Upper lobe of left lung (tissue), 6 donors: ENCODE measurements at regions not wholly inside any gene's neighbourhood (a gene's known extent, or its start where the extent isn't known, plus 50 kb on each side); places are given as distances from the start of the nearest gene placed in this dataset.

Experiments
- ATAC-seq, 2 donors: fragments of 200-7000 bp; cut with Tn5 transposase; one replicate each; pipeline ENCODE4 v1.9.1; 2022; ENCODE audit warnings: mild to moderate bottlenecking in 2 of 2, moderate library complexity in 2 of 2; ENCODE audit not compliant: low FRiP score in 2 of 2
- DNase-seq, 2 donors: peaks; one replicate each; pipeline ENCODE4 v3.0.0-alpha.2; 2019 to 2020
- H3K27ac ChIP-seq, 4 donors: fragments of 200-600 bp; sonication (generic); one replicate each; pipeline ENCODE4 v1.5.1; 2016 to 2019
- H3K27me3 ChIP-seq, 4 donors: fragments of 200-600 bp; sonication (generic); one replicate each; pipeline ENCODE4 v1.5.1; 2017 to 2019
- H3K36me3 ChIP-seq, 4 donors: fragments of 200-600 bp; sonication (generic); one replicate each; pipeline ENCODE4 v1.5.1; 2016 to 2019
- H3K4me1 ChIP-seq, 4 donors: fragments of 200-600 bp; sonication (generic); one replicate each; pipeline ENCODE4 v1.5.1; 2018 to 2019
- H3K4me3 ChIP-seq, 4 donors: fragments of 200-600 bp; sonication (generic); one replicate each; pipeline ENCODE4 v1.5.1; 2017 to 2019; ENCODE audit warnings: mild to moderate bottlenecking in 2 of 4, moderate library complexity in 1 of 4
- H3K9me3 ChIP-seq, 4 donors: fragments of 200-600 bp; sonication (generic); one replicate each; pipeline ENCODE4 v1.5.1; 2018 to 2019
- EP300 ChIP-seq, 4 donors: sonication (generic); formaldehyde crosslinking; IDR thresholded peaks; one replicate each; pipeline ENCODE4 v1.5.1; 2017; ENCODE audit warnings: antibody characterized with exemption in 4 of 4, control low read depth in 2 of 4
- POLR2A ChIP-seq, 4 donors: fragments of 450-650 bp; IDR thresholded peaks; one replicate each; pipeline ENCODE4 v1.5.1; 2016 to 2017; ENCODE audit warnings: antibody characterized with exemption in 4 of 4, mild to moderate bottlenecking in 2 of 4
- POLR2AphosphoS5 ChIP-seq, 2 donors: sonication (generic); formaldehyde crosslinking; IDR thresholded peaks; one replicate each; pipeline ENCODE4 v1.5.1; 2017; ENCODE audit warnings: antibody characterized with exemption in 2 of 2
- WGBS, 2 donors: methylation state at CpG; one replicate each; pipeline ENCODE4 v1.1.5; 2017 to 2018; 5-methylcytosine and 5-hydroxymethylcytosine counted together
- TF ChIP-seq, protein P1 (sequence below), 6 experiments: fragments of 450-650 bp in 4 of 6; fragments of 200-600 bp in 2 of 6; sonication (generic) in 2 of 6; IDR thresholded peaks; one replicate each; pipeline ENCODE4 v1.5.1; 2016 to 2019; ENCODE audit warnings: antibody characterized with exemption in 6 of 6
- donor health status: DM: no; HTN: no; CAD: no; lungs with moderate emphysema.
- donor health status: DM: no; HTN: yes; CAD: no; lungs with severe emphysema.

DNA sequence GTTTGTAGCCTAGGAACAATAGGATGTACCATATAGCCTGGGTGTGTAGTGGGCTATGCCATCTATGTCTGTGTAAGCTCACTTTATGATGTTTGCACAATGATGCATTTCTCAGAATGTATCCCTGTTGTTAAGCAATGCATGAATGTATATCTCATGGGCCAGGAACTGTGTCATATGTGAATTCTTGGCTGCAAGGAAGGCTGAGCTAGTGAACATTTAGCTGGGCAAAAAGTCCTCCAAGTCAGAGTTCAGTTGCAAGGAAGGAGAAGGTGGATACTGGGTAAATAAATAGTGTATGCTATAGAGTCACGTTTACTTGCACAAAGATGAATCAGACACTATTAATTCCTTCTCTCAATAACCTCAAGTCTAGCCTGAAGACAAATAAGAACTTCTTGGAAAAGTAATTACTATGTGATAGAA lies 136.1 kb downstream of the EHF start:
- no peak overlapping the region for H3K4me3 ChIP-seq
- H3K9me3 ChIP-seq, result no peaks in the 10 kb centered on the region
- H3K36me3 ChIP-seq, result no peaks in the 10 kb centered on the region
- WGBS, 2 donors, result 68 to 82% methylated on average over 1 of the region's 1 CpG
- TF ChIP-seq POLR2A (IDR thresholded peaks at IDR 0.05) (no peak), POLR2AphosphoS5 (IDR thresholded peaks at IDR 0.05) (no peak), EP300 (IDR thresholded peaks at IDR 0.05) (no peak)
- TF ChIP-seq, protein P1, sequence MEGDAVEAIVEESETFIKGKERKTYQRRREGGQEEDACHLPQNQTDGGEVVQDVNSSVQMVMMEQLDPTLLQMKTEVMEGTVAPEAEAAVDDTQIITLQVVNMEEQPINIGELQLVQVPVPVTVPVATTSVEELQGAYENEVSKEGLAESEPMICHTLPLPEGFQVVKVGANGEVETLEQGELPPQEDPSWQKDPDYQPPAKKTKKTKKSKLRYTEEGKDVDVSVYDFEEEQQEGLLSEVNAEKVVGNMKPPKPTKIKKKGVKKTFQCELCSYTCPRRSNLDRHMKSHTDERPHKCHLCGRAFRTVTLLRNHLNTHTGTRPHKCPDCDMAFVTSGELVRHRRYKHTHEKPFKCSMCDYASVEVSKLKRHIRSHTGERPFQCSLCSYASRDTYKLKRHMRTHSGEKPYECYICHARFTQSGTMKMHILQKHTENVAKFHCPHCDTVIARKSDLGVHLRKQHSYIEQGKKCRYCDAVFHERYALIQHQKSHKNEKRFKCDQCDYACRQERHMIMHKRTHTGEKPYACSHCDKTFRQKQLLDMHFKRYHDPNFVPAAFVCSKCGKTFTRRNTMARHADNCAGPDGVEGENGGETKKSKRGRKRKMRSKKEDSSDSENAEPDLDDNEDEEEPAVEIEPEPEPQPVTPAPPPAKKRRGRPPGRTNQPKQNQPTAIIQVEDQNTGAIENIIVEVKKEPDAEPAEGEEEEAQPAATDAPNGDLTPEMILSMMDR (IDR thresholded peaks at IDR 0.05), result no peak
- no peaks in the 10 kb centered on the region for H3K27me3 ChIP-seq
- no peaks in the 10 kb centered on the region for H3K4me1 ChIP-seq
- DNase-seq, result no peak
- no peak for ATAC-seq
- H3K27ac ChIP-seq, result no peak overlapping the region

DNA sequence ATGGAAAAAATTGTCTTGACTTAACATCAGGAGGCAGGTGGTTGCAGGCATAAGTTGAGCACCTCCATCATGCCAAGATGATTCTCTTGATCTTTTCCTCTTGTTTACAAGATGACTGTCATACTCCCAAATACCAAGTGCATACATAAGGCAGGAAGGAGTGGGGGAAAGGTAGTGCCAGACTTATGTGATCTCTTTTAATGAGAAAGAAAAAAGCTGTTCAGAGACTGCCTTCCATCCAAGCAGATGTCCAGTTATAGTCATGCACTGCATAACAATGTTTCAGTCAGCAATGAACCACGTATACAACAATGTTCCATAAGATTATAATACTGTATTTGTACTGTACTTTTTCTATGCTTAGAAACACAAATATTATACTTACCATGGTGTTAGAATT lies 135.7 kb downstream of the EHF start:
- ATAC-seq (no peak), DNase-seq (no peak)
- no peaks in the 10 kb centered on the region for H3K9me3 ChIP-seq
- WGBS, 2 donors, result 58 to 73% methylated on average over 1 of the region's 1 CpG
- no peaks in the 10 kb centered on the region for H3K27me3 ChIP-seq
- H3K36me3 ChIP-seq, result no peaks in the 10 kb centered on the region
- no peak overlapping the region for H3K4me3 ChIP-seq
- no peak overlapping the region for H3K27ac ChIP-seq
- peaks cover 0 to 1% (median under 1%) of the 10 kb centered on the region in 4 donors for H3K4me1 ChIP-seq
- TF ChIP-seq EP300 (IDR thresholded peaks at IDR 0.05) (no peak), POLR2AphosphoS5 (IDR thresholded peaks at IDR 0.05) (no peak), POLR2A (IDR thresholded peaks at IDR 0.05) (no peak)
- TF ChIP-seq, protein P1 (IDR thresholded peaks at IDR 0.05), result no peak

DNA sequence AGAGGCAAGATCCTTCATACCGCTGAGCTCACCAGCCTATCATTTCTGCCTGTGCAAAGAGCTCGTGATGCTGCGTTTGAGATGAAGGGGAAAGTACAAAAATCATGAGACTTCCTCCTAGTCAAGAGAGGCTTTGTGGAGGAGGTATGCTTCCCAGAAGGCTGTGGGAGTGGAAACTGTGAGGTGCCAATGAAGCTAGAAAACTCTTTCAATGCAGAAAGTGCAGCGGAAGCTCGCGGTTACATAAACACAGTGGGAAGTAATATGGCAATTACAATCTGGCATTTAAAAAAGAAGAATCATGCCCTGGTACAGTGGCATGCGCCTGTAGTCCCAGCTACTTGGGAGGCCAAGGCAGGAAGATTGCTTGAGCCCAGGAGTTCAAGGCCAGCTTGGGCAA lies 134.8 kb downstream of the EHF start:
- WGBS, 2 donors, result 82 to 91% methylated on average over 7 of the region's 7 CpGs
- Histone ChIP-seq H3K4me1 (peaks cover 0 to 10% (median 6%) of the 10 kb centered on the region in 4 donors), H3K27ac (no peak overlapping the region), H3K9me3 (no peaks in the 10 kb centered on the region), H3K4me3 (no peak overlapping the region), H3K36me3 (no peaks in the 10 kb centered on the region), H3K27me3 (no peaks in the 10 kb centered on the region)
- TF ChIP-seq POLR2AphosphoS5 (IDR thresholded peaks at IDR 0.05), result no peak
- TF ChIP-seq, protein P1 (IDR thresholded peaks at IDR 0.05), result no peak
- TF ChIP-seq POLR2A (IDR thresholded peaks at IDR 0.05), result no peak
- no peak for TF ChIP-seq EP300 (IDR thresholded peaks at IDR 0.05)
- DNase-seq, result no peak
- no peak for ATAC-seq

DNA sequence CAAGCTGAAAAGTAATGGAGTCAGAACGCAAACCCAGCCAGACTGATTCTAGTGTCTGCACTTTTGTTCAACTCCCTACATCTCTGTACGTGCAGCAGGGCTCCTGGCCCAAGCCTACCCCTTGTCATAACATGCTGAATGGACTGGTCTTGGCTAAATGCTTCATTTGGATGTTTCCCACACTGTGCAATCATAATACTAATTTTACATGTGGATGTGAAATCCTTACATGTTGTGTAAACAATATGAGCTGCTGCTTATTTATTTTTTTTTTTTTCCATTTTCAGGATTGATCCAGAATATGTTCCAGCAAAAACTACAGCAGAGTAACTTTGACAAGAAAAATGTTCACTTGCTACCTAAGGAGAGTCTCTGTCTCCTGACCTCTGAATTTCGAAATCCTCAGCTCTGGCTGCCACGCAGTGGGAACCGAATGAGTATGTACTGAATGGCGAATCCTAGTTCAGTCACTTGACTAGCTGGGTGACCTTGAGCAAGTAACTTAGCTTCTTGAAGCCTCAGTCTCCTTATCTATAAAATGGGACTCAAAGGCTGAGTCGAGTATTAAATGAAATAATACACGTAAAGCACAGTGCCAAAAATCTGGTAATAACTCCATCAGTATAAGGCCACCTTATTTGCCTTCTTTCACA lies 133.4 kb downstream of the EHF start:
- DNase-seq, result no peak
- Histone ChIP-seq H3K36me3 (no peaks in the 10 kb centered on the region), H3K27me3 (no peaks in the 10 kb centered on the region), H3K4me3 (no peak overlapping the region), H3K4me1 (peaks cover 3 to 18% (median 8%) of the 10 kb centered on the region in 4 donors), H3K9me3 (no peaks in the 10 kb centered on the region), H3K27ac (no peak overlapping the region)
- no peak for ATAC-seq
- 69 to 72% methylated on average over 8 of the region's 8 CpGs for WGBS, 2 donors
- no peak for TF ChIP-seq EP300 (IDR thresholded peaks at IDR 0.05)
- TF ChIP-seq, protein P1 (IDR thresholded peaks at IDR 0.05), result no peak
- no peak for TF ChIP-seq POLR2A (IDR thresholded peaks at IDR 0.05)
- no peak for TF ChIP-seq POLR2AphosphoS5 (IDR thresholded peaks at IDR 0.05)
